Lung (tissue), 11 donors: ENCODE measurements at regions not wholly inside any gene's neighbourhood (a gene's known extent, or its start where the extent isn't known, plus 50 kb on each side); places are given as distances from the start of the nearest gene placed in this dataset.
A peak's percentile ranks its signal among the peaks of the same experiment; 100 is the strongest.

Experiments
- ATAC-seq: fragments of 200-7000 bp; cut with Tn5 transposase; one replicate; pipeline ENCODE4 v1.9.1; 2020; ENCODE audit warnings: moderate number of reproducible peaks; ENCODE audit not compliant: insufficient read depth, low FRiP score
- DNase-seq, 3 donors: peaks; one replicate each; pipeline ENCODE4 v3.0.0-alpha.2; 2013 to 2017
- H3K27ac ChIP-seq, 2 donors: one replicate each; pipeline ENCODE4 v1.5.1; 2013; ENCODE audit warnings: mild to moderate bottlenecking in 2 of 2, moderate library complexity in 2 of 2, control low read depth in 1 of 2, inconsistent platforms in 1 of 2, low read depth in 1 of 2, low read length in 1 of 2
- H3K27me3 ChIP-seq, 3 donors: one replicate each; pipeline ENCODE4 v1.5.1; 2013; ENCODE audit warnings: low read length in 2 of 3; ENCODE audit not compliant: control insufficient read depth in 3 of 3, insufficient read depth in 3 of 3
- H3K36me3 ChIP-seq, 4 donors: one replicate each; pipeline ENCODE4 v1.5.1; 2013; ENCODE audit warnings: low read length in 4 of 4, mild to moderate bottlenecking in 1 of 4, moderate library complexity in 1 of 4; ENCODE audit not compliant: control insufficient read depth in 4 of 4, insufficient read depth in 4 of 4
- H3K4me1 ChIP-seq, 5 donors: one replicate each; pipeline ENCODE4 v1.5.1; 2013; ENCODE audit warnings: low read length in 5 of 5, mild to moderate bottlenecking in 2 of 5, moderate library complexity in 1 of 5; ENCODE audit not compliant: control insufficient read depth in 5 of 5, insufficient read depth in 5 of 5
- H3K4me3 ChIP-seq: one replicate; pipeline ENCODE4 v1.5.1; 2013; ENCODE audit warnings: mild to moderate bottlenecking, control low read depth, moderate library complexity
- H3K9ac ChIP-seq, 2 donors: one replicate each; pipeline ENCODE4 v1.5.1; 2013; ENCODE audit warnings: low read length in 2 of 2, control low read depth in 1 of 2; ENCODE audit not compliant: insufficient read depth in 1 of 2
- H3K9me3 ChIP-seq, 4 donors: one replicate each; pipeline ENCODE4 v1.5.1; 2013; ENCODE audit warnings: low read length in 3 of 4, mild to moderate bottlenecking in 1 of 4, moderate library complexity in 1 of 4; ENCODE audit not compliant: control insufficient read depth in 4 of 4, insufficient read depth in 3 of 4
- CTCF ChIP-seq: IDR thresholded peaks from 2 replicates; pipeline ENCODE4 v1.5.1; 2012; ENCODE audit warnings: mild to moderate bottlenecking; ENCODE audit errors: control extremely low read depth, extremely low read depth
- WGBS, 2 donors: extraction: QIAGEN DNeasy Blood & Tissue Kit; methylation state at CpG; one replicate each; pipeline ENCODE4 v1.1.7; 2013; 5-methylcytosine and 5-hydroxymethylcytosine counted together
- donor health status: control.
- donor health status: control.
- donor health status: Bipolar disorder and iron deficiency.
- donor health status: healthy.
- donor health status: DM: yes; HTN: yes; CAD: no.

GRCh38 chr7:55274156-55274555, 91.0 kb upstream of the LANCL2 start:
- Histone ChIP-seq H3K27me3 (no peaks in the 10 kb centered on the region), H3K9ac (no peak overlapping the region), H3K36me3 (no peaks in the 10 kb centered on the region), H3K4me3 (no peak overlapping the region), H3K9me3 (peaks cover 0 to 1% (median 0%) of the 10 kb centered on the region in 4 donors), H3K4me1 (peaks cover 0 to 5% (median 0%) of the 10 kb centered on the region in 5 donors), H3K27ac (no peak overlapping the region)
- no peak for TF ChIP-seq CTCF
- no peak for DNase-seq
- 75 to 82% methylated on average over 6 of the region's 6 CpGs for WGBS, 2 donors
- no peak for ATAC-seq

- TF ChIP-seq CTCF: no peak
- DNase-seq: no peak
- no peaks in the 10 kb centered on the region for H3K27me3 ChIP-seq
- no peak for ATAC-seq
- H3K27ac ChIP-seq: no peak overlapping the region
- H3K9ac ChIP-seq: peak overlapping the region in 1 of 2 donors; percentile 5
- no peak overlapping the region for H3K4me3 ChIP-seq
- H3K9me3 ChIP-seq: peaks cover 0 to 1% (median 0%) of the 10 kb centered on the region in 4 donors
- 72 to 76% methylated on average over 9 of the region's 9 CpGs for WGBS, 2 donors
- H3K4me1 ChIP-seq: peaks cover 0 to 5% (median 0%) of the 10 kb centered on the region in 5 donors
- no peaks in the 10 kb centered on the region for H3K36me3 ChIP-seq
Measured at GRCh38 chr7:55275291-55276200, 89.6 kb upstream of the LANCL2 start.

GRCh38 chr7:55276572-55277295, 88.4 kb upstream of the LANCL2 start:
- DNase-seq: no peak
- no peak for TF ChIP-seq CTCF
- Histone ChIP-seq H3K36me3 (no peaks in the 10 kb centered on the region), H3K9ac (no peak overlapping the region), H3K4me1 (peaks cover 0 to 4% (median 0%) of the 10 kb centered on the region in 5 donors), H3K27ac (no peak overlapping the region), H3K27me3 (no peaks in the 10 kb centered on the region), H3K9me3 (peaks cover 0 to 1% (median 0%) of the 10 kb centered on the region in 4 donors), H3K4me3 (no peak overlapping the region)
- WGBS, 2 donors: 84 to 88% methylated on average over 9 of the region's 9 CpGs
- ATAC-seq: no peak
